ENCODE measurements at regions not wholly inside any gene's neighbourhood (a gene's known extent, or its start where the extent isn't known, plus 50 kb on each side); places are given as distances from the start of the nearest gene placed in this dataset.

DNA sequence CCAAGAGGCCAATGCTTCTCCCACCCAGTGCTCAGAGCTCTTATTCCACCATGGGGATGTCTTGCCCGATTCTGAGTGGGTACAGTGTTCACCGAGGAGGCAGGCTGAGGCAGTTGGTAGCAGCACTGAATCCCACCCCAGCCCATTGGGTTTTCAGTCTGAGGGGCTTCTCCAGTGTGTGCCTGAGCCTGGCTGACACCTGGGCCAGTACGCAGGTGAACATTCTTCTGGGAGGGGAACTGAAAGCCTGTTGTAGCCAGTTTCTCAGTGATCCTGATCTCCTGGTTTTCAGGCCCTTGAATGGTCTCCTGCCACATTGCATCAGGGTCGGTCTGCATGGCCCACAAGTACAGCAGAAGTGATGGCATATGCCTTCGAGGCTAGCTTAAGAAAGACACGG, 98.2 kb downstream of the TMEM17 start:
- ChIA-PET CTCF (no interaction called here), POLR2A (ENCODE audit: unreplicated experiment) (interaction anchor here (0.8 kb wide), 1 partner anchor 199 kb away, joined by 31 read pairs; no protein-coding TSS in a partner anchor)
- peaks cover 63% of the 10 kb centered on the region for H3K4me1 ChIP-seq (replicated peaks; ENCODE audit: insufficient read depth)
- no peaks in the 10 kb centered on the region for H4K20me1 ChIP-seq (ENCODE audit: insufficient read depth)
- H3K79me2 ChIP-seq (ENCODE audit: low read depth), result no peaks in the 10 kb centered on the region
- no TSS peak for BruUV-seq (replicated peaks)
- no peak overlapping the region for H3K4me2 ChIP-seq
- no peaks in the 10 kb centered on the region for H3K9me2 ChIP-seq (ENCODE audit: insufficient read depth)
- TF ChIP-seq EZH2 (IDR thresholded peaks at IDR 0.05; ENCODE audit: low read depth), result no peak
- TF ChIP-seq, protein P1, sequence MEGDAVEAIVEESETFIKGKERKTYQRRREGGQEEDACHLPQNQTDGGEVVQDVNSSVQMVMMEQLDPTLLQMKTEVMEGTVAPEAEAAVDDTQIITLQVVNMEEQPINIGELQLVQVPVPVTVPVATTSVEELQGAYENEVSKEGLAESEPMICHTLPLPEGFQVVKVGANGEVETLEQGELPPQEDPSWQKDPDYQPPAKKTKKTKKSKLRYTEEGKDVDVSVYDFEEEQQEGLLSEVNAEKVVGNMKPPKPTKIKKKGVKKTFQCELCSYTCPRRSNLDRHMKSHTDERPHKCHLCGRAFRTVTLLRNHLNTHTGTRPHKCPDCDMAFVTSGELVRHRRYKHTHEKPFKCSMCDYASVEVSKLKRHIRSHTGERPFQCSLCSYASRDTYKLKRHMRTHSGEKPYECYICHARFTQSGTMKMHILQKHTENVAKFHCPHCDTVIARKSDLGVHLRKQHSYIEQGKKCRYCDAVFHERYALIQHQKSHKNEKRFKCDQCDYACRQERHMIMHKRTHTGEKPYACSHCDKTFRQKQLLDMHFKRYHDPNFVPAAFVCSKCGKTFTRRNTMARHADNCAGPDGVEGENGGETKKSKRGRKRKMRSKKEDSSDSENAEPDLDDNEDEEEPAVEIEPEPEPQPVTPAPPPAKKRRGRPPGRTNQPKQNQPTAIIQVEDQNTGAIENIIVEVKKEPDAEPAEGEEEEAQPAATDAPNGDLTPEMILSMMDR (conservative IDR thresholded peaks at IDR 0.05), result no peak
- no peak for DNase-seq
- no peaks in the 10 kb centered on the region for H3K36me3 ChIP-seq (ENCODE audit: low read depth)
- peaks cover 33% of the 10 kb centered on the region for H3F3A ChIP-seq (ENCODE audit: insufficient read depth, low read depth)
- H2AFZ ChIP-seq, result no peak overlapping the region
- H3K9me3 ChIP-seq (ENCODE audit: insufficient read depth, low read depth), result no peaks in the 10 kb centered on the region
- H3K27me3 ChIP-seq (ENCODE audit: insufficient read depth, low read depth), result no peaks in the 10 kb centered on the region
- intact Hi-C loops (cut with micrococcal nuclease; ENCODE audit: unreplicated experiment), result no loop called here
- H3K27ac ChIP-seq, result no peak overlapping the region
- no peak overlapping the region for H3K4me3 ChIP-seq

DNA sequence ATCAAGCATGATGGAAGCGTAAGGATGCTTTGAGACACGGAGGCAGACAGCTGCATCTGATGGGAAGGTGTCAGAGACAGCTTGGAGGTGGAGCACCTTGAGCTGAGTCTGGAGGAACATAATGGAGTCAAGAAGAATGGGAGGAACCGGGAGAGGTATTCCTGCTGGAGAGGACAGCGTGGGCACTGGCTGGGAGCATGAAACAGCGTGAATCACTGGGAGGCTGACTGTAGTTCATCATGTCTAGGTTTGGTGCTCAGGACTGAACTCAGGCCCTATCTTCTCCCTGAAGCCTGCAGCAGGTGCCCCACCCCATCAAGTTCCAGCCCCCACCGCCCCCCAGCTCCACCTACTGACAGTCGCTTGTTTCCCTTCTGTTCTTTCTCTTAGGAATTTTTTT, 98.6 kb downstream of the TMEM17 start:
- H2AFZ ChIP-seq, result no peak overlapping the region
- no peak overlapping the region for H3K27ac ChIP-seq
- no peaks in the 10 kb centered on the region for H4K20me1 ChIP-seq (ENCODE audit: insufficient read depth)
- no peak overlapping the region for H3K4me3 ChIP-seq
- no TSS peak for BruUV-seq (replicated peaks)
- peaks cover 59% of the 10 kb centered on the region for H3K4me1 ChIP-seq (replicated peaks; ENCODE audit: insufficient read depth)
- ChIA-PET POLR2A (ENCODE audit: unreplicated experiment) (no interaction called here), CTCF (no interaction called here)
- intact Hi-C loops (cut with micrococcal nuclease; ENCODE audit: unreplicated experiment), result no loop called here
- no peak for DNase-seq
- H3F3A ChIP-seq (ENCODE audit: insufficient read depth, low read depth), result peaks cover 33% of the 10 kb centered on the region
- H3K36me3 ChIP-seq (ENCODE audit: low read depth), result no peaks in the 10 kb centered on the region
- TF ChIP-seq, protein P1 (conservative IDR thresholded peaks at IDR 0.05), result no peak
- TF ChIP-seq EZH2 (IDR thresholded peaks at IDR 0.05; ENCODE audit: low read depth), result no peak
- H3K9me3 ChIP-seq (ENCODE audit: insufficient read depth, low read depth), result no peaks in the 10 kb centered on the region
- no peak overlapping the region for H3K4me2 ChIP-seq
- no peaks in the 10 kb centered on the region for H3K79me2 ChIP-seq (ENCODE audit: low read depth)
- no peaks in the 10 kb centered on the region for H3K27me3 ChIP-seq (ENCODE audit: insufficient read depth, low read depth)
- no peaks in the 10 kb centered on the region for H3K9me2 ChIP-seq (ENCODE audit: insufficient read depth)

DNA sequence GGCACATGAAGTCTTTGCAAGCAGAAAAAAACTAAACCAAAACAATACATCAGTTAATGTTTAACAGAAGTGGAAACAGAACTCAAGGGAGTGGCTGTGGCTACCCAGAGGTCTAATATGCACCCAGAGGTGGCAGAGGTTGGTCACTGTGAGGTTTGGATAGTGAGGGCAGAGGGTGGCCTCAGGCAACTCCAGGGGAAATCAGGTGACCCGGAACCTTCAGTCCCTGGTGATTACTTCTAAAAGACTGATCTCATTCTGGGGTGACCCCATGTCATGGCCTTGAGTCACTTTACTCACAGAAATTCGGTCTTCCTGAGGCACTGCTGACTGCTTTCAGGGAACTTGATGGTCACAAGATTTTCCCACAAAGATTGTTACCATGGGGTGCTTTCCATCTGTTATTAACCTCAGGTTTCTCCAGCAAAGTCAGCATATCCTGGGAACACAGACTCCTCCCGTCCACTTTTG, 99.4 kb downstream of the TMEM17 start:
- Histone ChIP-seq H3K4me2 (0 out of 2 replicates have a peak overlapping the region, but pooled peaks have one; percentile 32), H4K20me1 (ENCODE audit: insufficient read depth) (no peaks in the 10 kb centered on the region), H3K36me3 (ENCODE audit: low read depth) (no peaks in the 10 kb centered on the region), H3F3A (ENCODE audit: insufficient read depth, low read depth) (peaks cover 29% of the 10 kb centered on the region), H3K4me1 (replicated peaks; ENCODE audit: insufficient read depth) (peaks cover 54% of the 10 kb centered on the region), H3K9me2 (ENCODE audit: insufficient read depth) (no peaks in the 10 kb centered on the region), H2AFZ (no peak overlapping the region), H3K27me3 (ENCODE audit: insufficient read depth, low read depth) (no peaks in the 10 kb centered on the region), H3K79me2 (ENCODE audit: low read depth) (no peaks in the 10 kb centered on the region), H3K4me3 (no peak overlapping the region), H3K9me3 (ENCODE audit: insufficient read depth, low read depth) (no peaks in the 10 kb centered on the region), H3K27ac (no peak overlapping the region)
- POLR2A ChIA-PET (ENCODE audit: unreplicated experiment), result no interaction called here
- TF ChIP-seq EZH2 (IDR thresholded peaks at IDR 0.05; ENCODE audit: low read depth), result no peak
- TF ChIP-seq, protein P1 (conservative IDR thresholded peaks at IDR 0.05), result no peak
- intact Hi-C loops (cut with micrococcal nuclease; ENCODE audit: unreplicated experiment), result no loop called here
- CTCF ChIA-PET, result no interaction called here
- peak in 1 of 2 experiments; percentile 71 for DNase-seq
- BruUV-seq (replicated peaks), result no TSS peak

All from PC-9 (cell line).